ENCODE measurements at regions not wholly inside any gene's neighbourhood (a gene's known extent, or its start where the extent isn't known, plus 50 kb on each side); places are given as distances from the start of the nearest gene placed in this dataset.
"Not testable (repeated sequence)": the region's sequence is repeated elsewhere in the genome, so short reads cannot be mapped to it uniquely, and the experiment has no call there.

GRCh38 chr1:220942278-220942677, 63.0 kb downstream of the HLX start:
- H3K27me3 ChIP-seq: no peaks in the 10 kb centered on the region
- DNase-seq: no peak
- peaks cover 7% of the 10 kb centered on the region for H3K4me1 ChIP-seq
- TF ChIP-seq CTCF (IDR thresholded peaks at IDR 0.05; ENCODE audit: low read depth, low read length): no peak
- H3K36me3 ChIP-seq: no peaks in the 10 kb centered on the region
- H3K9me3 ChIP-seq: no peaks in the 10 kb centered on the region
- H3K4me3 ChIP-seq (ENCODE audit: low read depth, low read length): no peak overlapping the region

- not testable (repeated sequence) for H3K4me3 ChIP-seq (ENCODE audit: low read depth, low read length); H3K4me1 ChIP-seq; H3K36me3 ChIP-seq; H3K27me3 ChIP-seq; H3K9me3 ChIP-seq; DNase-seq
Measured at GRCh38 chr1:220942914-220943313, 63.7 kb downstream of the HLX start.

GRCh38 chr1:220943319-220943996, 64.2 kb downstream of the HLX start:
- no peaks in the 10 kb centered on the region for H3K36me3 ChIP-seq
- H3K9me3 ChIP-seq: no peaks in the 10 kb centered on the region
- no peak overlapping the region for H3K4me3 ChIP-seq (ENCODE audit: low read depth, low read length)
- no peak for TF ChIP-seq CTCF (IDR thresholded peaks at IDR 0.05; ENCODE audit: low read depth, low read length)
- DNase-seq: no peak
- H3K4me1 ChIP-seq: peaks cover 7% of the 10 kb centered on the region
- H3K27me3 ChIP-seq: no peaks in the 10 kb centered on the region

GRCh38 chr1:220950576-220950975, 71.3 kb downstream of the HLX start:
- Histone ChIP-seq H3K4me1 (peaks cover 3% of the 10 kb centered on the region; the same call in 1 of the 2 replicates), H3K36me3 (no peaks in the 10 kb centered on the region), H3K9me3 (peaks cover 2% of the 10 kb centered on the region; the same call in 1 of the 2 replicates), H3K27me3 (no peaks in the 10 kb centered on the region), H3K4me3 (ENCODE audit: low read depth, low read length) (no peak overlapping the region)
- no peak for DNase-seq
- no peak for TF ChIP-seq CTCF (IDR thresholded peaks at IDR 0.05; ENCODE audit: low read depth, low read length)

- Histone ChIP-seq H3K4me1 (peaks cover 3% of the 10 kb centered on the region; the same call in 1 of the 2 replicates), H3K4me3 (ENCODE audit: low read depth, low read length) (no peak overlapping the region), H3K9me3 (peaks cover 2% of the 10 kb centered on the region; the same call in 1 of the 2 replicates), H3K36me3 (no peaks in the 10 kb centered on the region), H3K27me3 (no peaks in the 10 kb centered on the region)
- no peak for TF ChIP-seq CTCF (IDR thresholded peaks at IDR 0.05; ENCODE audit: low read depth, low read length)
- DNase-seq: no peak
Measured at GRCh38 chr1:220952961-220953643, 73.9 kb downstream of the HLX start.

GRCh38 chr1:220954321-220955075, 75.3 kb downstream of the HLX start:
- Histone ChIP-seq H3K4me3 (ENCODE audit: low read depth, low read length) (no peak overlapping the region), H3K9me3 (peaks cover 2% of the 10 kb centered on the region; the same call in 1 of the 2 replicates), H3K36me3 (no peaks in the 10 kb centered on the region), H3K27me3 (no peaks in the 10 kb centered on the region), H3K4me1 (peaks cover 3% of the 10 kb centered on the region; the same call in 1 of the 2 replicates)
- no peak for DNase-seq
- TF ChIP-seq CTCF (IDR thresholded peaks at IDR 0.05; ENCODE audit: low read depth, low read length): no peak
